ENCODE measurements at regions not wholly inside any gene's neighbourhood (a gene's known extent, or its start where the extent isn't known, plus 50 kb on each side); places are given as distances from the start of the nearest gene placed in this dataset.

GRCh38 chr2:451495-451894, 163.6 kb upstream of the ALKAL2 start:
- DNase-seq (ENCODE audit: low read depth in 2 of 2): no peak

- DNase-seq (ENCODE audit: low read depth in 2 of 2): no peak
Measured at GRCh38 chr2:449246-450067, 161.6 kb upstream of the ALKAL2 start.

- no peak for DNase-seq (ENCODE audit: low read depth in 2 of 2)
Measured at GRCh38 chr2:447902-448665, 160.2 kb upstream of the ALKAL2 start.

GRCh38 chr2:446963-447530, 159.2 kb upstream of the ALKAL2 start:
- no peak for DNase-seq (ENCODE audit: low read depth in 2 of 2)

GRCh38 chr2:446303-446874, 158.5 kb upstream of the ALKAL2 start:
- no peak for DNase-seq (ENCODE audit: low read depth in 2 of 2)

GRCh38 chr2:445896-446295, 158.0 kb upstream of the ALKAL2 start:
- DNase-seq (ENCODE audit: low read depth in 2 of 2): no peak

GRCh38 chr2:444937-445884, 157.3 kb upstream of the ALKAL2 start:
- no peak for DNase-seq (ENCODE audit: low read depth in 2 of 2)

GRCh38 chr2:443741-444140, 155.8 kb upstream of the ALKAL2 start:
- no peak for DNase-seq (ENCODE audit: low read depth in 2 of 2)

GRCh38 chr2:443216-443615, 155.3 kb upstream of the ALKAL2 start:
- DNase-seq (ENCODE audit: low read depth in 2 of 2): no peak

- DNase-seq (ENCODE audit: low read depth in 2 of 2): no peak
Measured at GRCh38 chr2:441258-442022, 153.5 kb upstream of the ALKAL2 start.

- no peak for DNase-seq (ENCODE audit: low read depth in 2 of 2)
Measured at GRCh38 chr2:440403-440740, 152.5 kb upstream of the ALKAL2 start.

- no peak for DNase-seq (ENCODE audit: low read depth in 2 of 2)
Measured at GRCh38 chr2:439556-440402, 151.9 kb upstream of the ALKAL2 start.

GRCh38 chr2:439077-439476, 151.2 kb upstream of the ALKAL2 start:
- no peak for DNase-seq (ENCODE audit: low read depth in 2 of 2)

- DNase-seq (ENCODE audit: low read depth in 2 of 2): no peak
Measured at GRCh38 chr2:437756-438393, 150.0 kb upstream of the ALKAL2 start.

GRCh38 chr2:437180-437579, 149.3 kb upstream of the ALKAL2 start:
- no peak for DNase-seq (ENCODE audit: low read depth in 2 of 2)

- DNase-seq (ENCODE audit: low read depth in 2 of 2): no peak
Measured at GRCh38 chr2:436205-436604, 148.3 kb upstream of the ALKAL2 start.

- no peak for DNase-seq (ENCODE audit: low read depth in 2 of 2)
Measured at GRCh38 chr2:434625-435024, 146.7 kb upstream of the ALKAL2 start.

- no peak for DNase-seq (ENCODE audit: low read depth in 2 of 2)
Measured at GRCh38 chr2:433216-433615, 145.3 kb upstream of the ALKAL2 start.
